ENCODE measurements at regions not wholly inside any gene's neighbourhood (a gene's known extent, or its start where the extent isn't known, plus 50 kb on each side); places are given as distances from the start of the nearest gene placed in this dataset.

DNA sequence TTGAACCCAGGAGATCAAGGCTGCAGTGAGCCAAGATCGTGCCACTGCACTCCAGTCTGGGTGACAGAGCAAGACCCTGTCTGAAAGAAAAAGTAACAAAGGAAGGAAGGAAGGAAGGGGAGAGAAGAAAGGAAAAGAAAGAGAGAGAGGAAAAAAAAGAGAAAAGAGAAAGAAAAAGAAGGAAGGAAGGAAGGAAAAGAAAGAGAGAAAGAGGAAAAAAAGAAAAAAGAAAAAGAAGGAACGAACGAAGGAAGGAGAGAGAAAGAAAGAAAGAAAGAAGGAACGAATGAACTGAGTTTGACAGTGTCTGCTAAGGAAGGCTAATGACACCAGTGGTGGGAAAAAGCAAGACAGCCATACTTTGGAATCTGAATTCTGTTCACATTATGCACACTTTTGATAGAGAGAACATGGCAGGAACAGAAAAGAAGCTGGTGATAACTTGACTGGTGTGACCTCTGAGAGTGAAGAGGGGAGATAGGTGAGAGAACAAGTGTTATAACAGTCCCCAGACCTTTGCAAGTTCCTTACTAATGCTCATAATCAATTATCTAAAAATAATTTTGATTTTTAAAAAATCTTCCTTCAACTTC, 93.3 kb upstream of the MYLIP start:
- DNase-seq = no peak
- Mint-ChIP-seq H3K9me3 (peaks cover 0 to 4% (median 0%) of the 10 kb centered on the region in 3 donors), H3K27ac (no peak overlapping the region), H3K36me3 (no peaks in the 10 kb centered on the region), H3K27me3 (peaks cover 2 to 5% of the 10 kb centered on the region in 2 donors), H3K4me1 (no peaks in the 10 kb centered on the region), H3K4me3 (no peak overlapping the region)
- H3K4me1 ChIP-seq (ENCODE audit: control insufficient read depth in 1 of 2, extremely low read depth in 1 of 2, insufficient read depth in 2 of 2, low read length in 2 of 2) = no peaks in the 10 kb centered on the region
- CTCF ChIA-PET = no interaction called here
- no peaks in the 10 kb centered on the region for H3K9me3 ChIP-seq
- peaks cover 0 to 2% of the 10 kb centered on the region in 2 experiments for H3K27me3 ChIP-seq (replicated peaks in 1 of 2; ENCODE audit: control insufficient read depth in 2 of 2, extremely low read depth in 1 of 2, insufficient read depth in 2 of 2, low read length in 1 of 2)
- no peaks in the 10 kb centered on the region for H3K36me3 ChIP-seq (ENCODE audit: control insufficient read depth in 2 of 2, extremely low read depth in 1 of 2, insufficient read depth in 1 of 2, low read length in 1 of 2)
- H3K27ac ChIP-seq (ENCODE audit: low read length) = no peak overlapping the region
- POLR2A ChIA-PET = no interaction called here
- whole genome bisulfite sequencing (ENCODE audit: insufficient coverage) = 83% methylated on average over 3 of the region's 4 CpGs
- no peak for ATAC-seq (replicated peaks in 1 of 4)
- no peak overlapping the region for H3K4me3 ChIP-seq (ENCODE audit: control insufficient read depth in 1 of 2, extremely low read depth in 1 of 2, low read length in 1 of 2)

DNA sequence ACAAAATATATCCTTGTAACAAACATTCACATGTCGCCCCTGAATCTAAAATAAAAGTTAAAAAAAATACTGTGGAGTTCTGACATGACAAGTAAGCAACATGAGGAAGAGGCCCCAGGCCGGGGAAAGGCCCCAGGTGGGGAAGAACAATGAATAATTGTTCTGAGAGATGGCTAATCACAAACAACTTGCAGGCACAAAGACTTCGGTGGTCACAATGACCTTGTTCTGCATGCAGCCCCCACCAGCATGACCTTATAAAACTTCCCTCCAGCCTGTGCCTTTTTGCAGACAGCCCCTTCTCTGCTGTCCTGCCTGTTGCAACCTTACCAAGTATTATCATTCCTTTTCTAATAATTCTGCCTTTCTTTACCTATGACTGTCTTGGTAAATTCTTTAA, 95.7 kb upstream of the MYLIP start:
- H3K27ac Mint-ChIP-seq = no peak overlapping the region
- ChIA-PET POLR2A (no interaction called here), CTCF (interaction anchor here in 1 of 2 donors (0.6 kb wide), 1 partner anchor 12 kb away, joined by 3 read pairs; no protein-coding TSS in a partner anchor)
- no peaks in the 10 kb centered on the region for H3K4me1 ChIP-seq (ENCODE audit: control insufficient read depth in 1 of 2, extremely low read depth in 1 of 2, insufficient read depth in 2 of 2, low read length in 2 of 2)
- peaks cover 0 to 2% of the 10 kb centered on the region in 2 donors for H3K27me3 Mint-ChIP-seq
- ATAC-seq (replicated peaks in 1 of 4) = no peak
- no peaks in the 10 kb centered on the region for H3K9me3 Mint-ChIP-seq
- no peaks in the 10 kb centered on the region for H3K4me1 Mint-ChIP-seq
- H3K4me3 ChIP-seq (ENCODE audit: control insufficient read depth in 1 of 2, extremely low read depth in 1 of 2, low read length in 1 of 2) = no peak overlapping the region
- H3K36me3 ChIP-seq (ENCODE audit: control insufficient read depth in 2 of 2, extremely low read depth in 1 of 2, insufficient read depth in 1 of 2, low read length in 1 of 2) = no peaks in the 10 kb centered on the region
- no peaks in the 10 kb centered on the region for H3K27me3 ChIP-seq (replicated peaks in 1 of 2; ENCODE audit: control insufficient read depth in 2 of 2, extremely low read depth in 1 of 2, insufficient read depth in 2 of 2, low read length in 1 of 2)
- H3K36me3 Mint-ChIP-seq = no peaks in the 10 kb centered on the region
- DNase-seq = no peak
- H3K4me3 Mint-ChIP-seq = no peak overlapping the region
- no peaks in the 10 kb centered on the region for H3K9me3 ChIP-seq
- H3K27ac ChIP-seq (ENCODE audit: low read length) = no peak overlapping the region
- 75% methylated on average over 1 of the region's 3 CpGs for WGBS (ENCODE audit: insufficient coverage)

DNA sequence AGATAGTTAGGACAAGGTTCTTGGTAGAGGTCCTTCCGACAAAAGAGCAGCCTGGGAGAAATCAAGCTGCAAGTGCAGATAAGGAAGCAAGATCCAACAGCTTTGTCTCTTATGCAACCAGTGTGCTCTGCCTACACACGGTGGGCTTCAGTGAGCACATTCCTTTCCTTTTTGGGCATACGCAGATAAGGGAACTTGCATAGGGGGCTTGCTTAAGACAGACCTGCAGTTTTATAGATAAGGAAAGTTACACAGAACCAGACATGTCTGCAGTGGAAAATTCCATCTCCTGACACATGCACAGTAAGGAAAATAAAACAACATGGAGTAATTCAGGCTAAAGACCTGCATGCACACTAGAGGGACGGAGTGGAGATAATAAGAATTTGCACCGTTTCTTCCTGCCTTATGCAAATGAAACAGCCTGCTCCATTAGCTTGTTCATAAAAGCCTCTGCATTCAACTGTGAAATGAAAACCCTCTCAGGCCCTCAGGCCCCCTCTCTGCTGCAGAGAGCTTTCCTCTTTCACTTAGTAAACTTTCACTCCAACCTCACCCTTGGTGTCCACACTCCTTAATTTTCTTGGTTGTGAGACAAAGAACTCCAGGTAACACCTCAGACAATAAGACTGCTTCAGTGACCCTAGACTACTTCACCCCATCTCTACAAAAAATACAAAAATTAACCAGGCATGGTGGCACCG, 97.5 kb upstream of the MYLIP start:
- DNase-seq (no peak), ATAC-seq (replicated peaks in 1 of 4) (no peak)
- no peaks in the 10 kb centered on the region for H3K9me3 ChIP-seq
- no peaks in the 10 kb centered on the region for H3K4me1 ChIP-seq (ENCODE audit: control insufficient read depth in 1 of 2, extremely low read depth in 1 of 2, insufficient read depth in 2 of 2, low read length in 2 of 2)
- peaks cover 0 to 2% of the 10 kb centered on the region in 2 donors for H3K27me3 Mint-ChIP-seq
- H3K27me3 ChIP-seq (replicated peaks in 1 of 2; ENCODE audit: control insufficient read depth in 2 of 2, extremely low read depth in 1 of 2, insufficient read depth in 2 of 2, low read length in 1 of 2) = no peaks in the 10 kb centered on the region
- ChIA-PET CTCF (no interaction called here), POLR2A (interaction anchor here in 1 of 2 donors (0.6 to 0.7 kb wide), 2 partner anchors 44 to 75 kb away, joined by 3 to 5 read pairs; no protein-coding TSS in a partner anchor)
- no peak overlapping the region for H3K27ac ChIP-seq (ENCODE audit: low read length)
- H3K9me3 Mint-ChIP-seq = no peaks in the 10 kb centered on the region
- no peak overlapping the region for H3K4me3 ChIP-seq (ENCODE audit: control insufficient read depth in 1 of 2, extremely low read depth in 1 of 2, low read length in 1 of 2)
- H3K4me3 Mint-ChIP-seq = no peak overlapping the region
- H3K27ac Mint-ChIP-seq = no peak overlapping the region
- no peaks in the 10 kb centered on the region for H3K36me3 ChIP-seq (ENCODE audit: control insufficient read depth in 2 of 2, extremely low read depth in 1 of 2, insufficient read depth in 1 of 2, low read length in 1 of 2)
- H3K36me3 Mint-ChIP-seq = no peaks in the 10 kb centered on the region
- WGBS (ENCODE audit: insufficient coverage) = 92% methylated on average over 4 of the region's 6 CpGs
- H3K4me1 Mint-ChIP-seq = no peaks in the 10 kb centered on the region

DNA sequence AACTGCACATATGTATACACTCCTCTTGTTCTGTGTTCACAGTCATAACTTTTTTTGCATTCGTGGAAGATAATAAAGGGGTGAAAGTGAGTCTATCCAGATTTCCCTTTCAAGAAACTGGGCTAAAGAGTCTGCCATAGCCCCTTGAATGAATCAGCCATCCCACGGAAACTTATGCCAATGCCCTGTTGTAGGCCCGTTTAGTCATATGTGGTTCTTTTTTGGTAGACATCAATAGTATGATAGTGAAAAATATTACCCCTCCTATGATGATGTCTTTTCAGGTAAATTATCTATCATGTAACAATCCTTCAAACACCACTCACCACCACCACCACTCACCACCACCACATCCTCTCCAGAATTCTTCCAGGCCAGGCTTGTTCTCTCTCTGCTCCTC, 99.9 kb upstream of the MYLIP start:
- no peaks in the 10 kb centered on the region for H3K9me3 Mint-ChIP-seq
- Histone ChIP-seq H3K27ac (ENCODE audit: low read length) (no peak overlapping the region), H3K36me3 (ENCODE audit: control insufficient read depth in 2 of 2, extremely low read depth in 1 of 2, insufficient read depth in 1 of 2, low read length in 1 of 2) (no peaks in the 10 kb centered on the region), H3K4me3 (ENCODE audit: control insufficient read depth in 1 of 2, extremely low read depth in 1 of 2, low read length in 1 of 2) (no peak overlapping the region), H3K4me1 (ENCODE audit: control insufficient read depth in 1 of 2, extremely low read depth in 1 of 2, insufficient read depth in 2 of 2, low read length in 2 of 2) (no peaks in the 10 kb centered on the region), H3K9me3 (no peaks in the 10 kb centered on the region), H3K27me3 (replicated peaks in 1 of 2; ENCODE audit: control insufficient read depth in 2 of 2, extremely low read depth in 1 of 2, insufficient read depth in 2 of 2, low read length in 1 of 2) (no peaks in the 10 kb centered on the region)
- no peaks in the 10 kb centered on the region for H3K36me3 Mint-ChIP-seq
- no peak overlapping the region for H3K4me3 Mint-ChIP-seq
- H3K27ac Mint-ChIP-seq = no peak overlapping the region
- DNase-seq = no peak
- ATAC-seq (replicated peaks in 1 of 4) = no peak
- CTCF ChIA-PET = no interaction called here
- no peaks in the 10 kb centered on the region for H3K4me1 Mint-ChIP-seq
- no CpG with 5 or more reads among the region's 3 CpGs for WGBS (ENCODE audit: insufficient coverage)
- peaks cover 0 to under 1% of the 10 kb centered on the region in 2 donors for H3K27me3 Mint-ChIP-seq
- POLR2A ChIA-PET = interaction anchor here in 1 of 2 donors (0.6 kb wide), 1 partner anchor 13 kb away, joined by 4 read pairs; no protein-coding TSS in a partner anchor

DNA sequence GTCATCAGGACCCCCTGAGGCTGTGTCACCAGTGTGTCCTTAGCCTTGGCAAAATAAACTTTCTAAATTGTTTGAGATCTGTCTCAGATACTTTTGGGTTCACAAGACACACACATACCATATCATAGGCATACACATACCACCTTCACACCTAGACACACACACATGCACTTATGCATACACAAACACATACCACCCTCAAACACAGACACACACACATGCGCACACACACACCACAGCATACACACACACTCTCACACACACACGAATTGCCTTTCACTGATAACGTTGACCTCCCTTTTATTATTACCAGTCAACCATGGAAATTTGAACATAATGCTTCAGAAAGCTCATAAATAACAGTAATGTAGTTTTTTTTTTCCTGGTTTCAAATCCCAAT, 108.6 kb upstream of the MYLIP start:
- H3K36me3 ChIP-seq (ENCODE audit: control insufficient read depth in 2 of 2, extremely low read depth in 1 of 2, insufficient read depth in 1 of 2, low read length in 1 of 2) = no peaks in the 10 kb centered on the region
- Mint-ChIP-seq H3K27me3 (peaks cover 4 to 8% of the 10 kb centered on the region in 2 donors), H3K9me3 (peaks cover 0 to 2% (median 0%) of the 10 kb centered on the region in 3 donors), H3K27ac (no peak overlapping the region), H3K4me3 (no peak overlapping the region), H3K36me3 (no peaks in the 10 kb centered on the region), H3K4me1 (no peaks in the 10 kb centered on the region)
- ChIA-PET CTCF (interaction anchor here in 1 of 2 donors (0.6 kb wide), 1 partner anchor 128 kb away, joined by 4 read pairs; no protein-coding TSS in a partner anchor), POLR2A (interaction anchor here in 1 of 2 donors (0.6 kb wide), 1 partner anchor 28 kb away, joined by 4 read pairs; no protein-coding TSS in a partner anchor)
- H3K9me3 ChIP-seq = no peaks in the 10 kb centered on the region
- peaks cover 0 to 8% of the 10 kb centered on the region in 2 experiments for H3K27me3 ChIP-seq (replicated peaks in 1 of 2; ENCODE audit: control insufficient read depth in 2 of 2, extremely low read depth in 1 of 2, insufficient read depth in 2 of 2, low read length in 1 of 2)
- H3K27ac ChIP-seq (ENCODE audit: low read length) = no peak overlapping the region
- H3K4me1 ChIP-seq (ENCODE audit: control insufficient read depth in 1 of 2, extremely low read depth in 1 of 2, insufficient read depth in 2 of 2, low read length in 2 of 2) = no peaks in the 10 kb centered on the region
- no peak overlapping the region for H3K4me3 ChIP-seq (ENCODE audit: control insufficient read depth in 1 of 2, extremely low read depth in 1 of 2, low read length in 1 of 2)
- DNase-seq = no peak
- WGBS (ENCODE audit: insufficient coverage) = no CpG with 5 or more reads among the region's 3 CpGs
- ATAC-seq (replicated peaks in 1 of 4) = no peak

- H3K4me3 Mint-ChIP-seq = no peak overlapping the region
- no peak overlapping the region for H3K27ac Mint-ChIP-seq
- no peak for DNase-seq
- ChIA-PET POLR2A (no interaction called here), CTCF (no interaction called here)
- peaks cover 0 to 2% (median 0%) of the 10 kb centered on the region in 3 donors for H3K9me3 Mint-ChIP-seq
- Histone ChIP-seq H3K27ac (ENCODE audit: low read length) (no peak overlapping the region), H3K4me1 (ENCODE audit: control insufficient read depth in 1 of 2, extremely low read depth in 1 of 2, insufficient read depth in 2 of 2, low read length in 2 of 2) (no peaks in the 10 kb centered on the region), H3K36me3 (ENCODE audit: control insufficient read depth in 2 of 2, extremely low read depth in 1 of 2, insufficient read depth in 1 of 2, low read length in 1 of 2) (no peaks in the 10 kb centered on the region), H3K4me3 (ENCODE audit: control insufficient read depth in 1 of 2, extremely low read depth in 1 of 2, low read length in 1 of 2) (no peak overlapping the region), H3K27me3 (replicated peaks in 1 of 2; ENCODE audit: control insufficient read depth in 2 of 2, extremely low read depth in 1 of 2, insufficient read depth in 2 of 2, low read length in 1 of 2) (peaks cover 0 to 8% of the 10 kb centered on the region in 2 experiments), H3K9me3 (no peaks in the 10 kb centered on the region)
- ATAC-seq (replicated peaks in 1 of 4) = no peak
- peaks cover 4 to 8% of the 10 kb centered on the region in 2 donors for H3K27me3 Mint-ChIP-seq
- WGBS (ENCODE audit: insufficient coverage) = 79% methylated on average over 2 of the region's 3 CpGs
- H3K36me3 Mint-ChIP-seq = no peaks in the 10 kb centered on the region
- H3K4me1 Mint-ChIP-seq = no peaks in the 10 kb centered on the region
Measured at GRCh38 chr6:16019462-16019861, 109.4 kb upstream of the MYLIP start.
